Mesothelial cell of epicardium (in vitro differentiated cells): ENCODE measurements at regions not wholly inside any gene's neighbourhood (a gene's known extent, or its start where the extent isn't known, plus 50 kb on each side); places are given as distances from the start of the nearest gene placed in this dataset.

Source experiments
- DNase-seq, 2 experiments: peaks; one replicate each; pipeline ENCODE4 v3.0.0; 2021; ENCODE audit warnings: low spot score in 2 of 2; ENCODE audit not compliant: unreplicated experiment in 2 of 2
- H3K27ac Mint-ChIP-seq: 2 replicates; pipeline ENCODE4 v1.8.0; 2021; ENCODE audit warnings: mixed read lengths
- H3K27me3 Mint-ChIP-seq: 2 replicates; pipeline ENCODE4 v1.8.0; 2021; ENCODE audit warnings: low read depth, mixed read lengths
- H3K36me3 Mint-ChIP-seq: 2 replicates; pipeline ENCODE4 v1.8.0; 2021; ENCODE audit warnings: mixed read lengths
- H3K4me1 Mint-ChIP-seq: 2 replicates; pipeline ENCODE4 v1.8.0; 2021; ENCODE audit warnings: mixed read lengths
- H3K4me3 Mint-ChIP-seq: 2 replicates; pipeline ENCODE4 v1.8.0; 2021; ENCODE audit warnings: mild to moderate bottlenecking, moderate library complexity, mixed read lengths
- H3K9me3 Mint-ChIP-seq: 2 replicates; pipeline ENCODE4 v1.8.0; 2021; ENCODE audit warnings: mixed read lengths
- CTCF ChIP-seq: fragments of 200-600 bp; sonication (generic); IDR thresholded peaks from one replicate; pipeline ENCODE4 v1.5.0; 2021; ENCODE audit warnings: antibody characterized with exemption; ENCODE audit not compliant: unreplicated experiment

GRCh38 chr2:120546048-120546864 is 189.4 kb upstream of the GLI2 start:
- Mint-ChIP-seq H3K27ac (peak overlapping the region; percentile 52), H3K4me3 (peak overlapping the region; percentile 28), H3K27me3 (peaks cover 4% of the 10 kb centered on the region), H3K4me1 (peaks cover 29% of the 10 kb centered on the region), H3K36me3 (no peaks in the 10 kb centered on the region), H3K9me3 (no peaks in the 10 kb centered on the region)
- peak in 1 of 2 experiments; percentile 62 for DNase-seq
- no peak for TF ChIP-seq CTCF

DNA sequence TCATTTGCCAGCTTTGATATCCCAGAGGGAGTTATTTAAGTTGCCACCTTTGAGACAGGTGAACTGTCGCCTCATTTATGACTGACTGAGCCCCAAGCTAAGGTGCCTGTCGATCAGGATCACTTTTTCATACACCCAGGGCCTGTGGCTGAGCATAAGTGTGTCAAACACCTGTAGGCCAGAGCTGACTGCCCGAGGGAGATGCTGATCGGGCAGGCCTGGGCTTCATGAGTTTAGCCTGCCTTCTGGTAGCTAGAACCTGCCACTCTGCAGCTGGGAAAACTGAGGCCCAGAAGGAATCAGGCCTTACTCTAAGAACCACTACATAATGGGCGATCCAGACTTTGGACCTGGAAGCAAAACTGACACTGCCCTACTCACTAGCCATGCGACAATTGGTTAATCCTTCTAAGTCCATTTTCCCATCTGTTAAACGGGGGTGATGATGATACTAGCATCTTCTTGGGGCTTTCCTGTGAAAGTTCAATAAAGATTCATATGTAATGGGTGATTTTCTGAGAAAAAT is 188.7 kb upstream of the GLI2 start:
- TF ChIP-seq CTCF, result no peak
- Mint-ChIP-seq H3K36me3 (no peaks in the 10 kb centered on the region), H3K4me3 (no peak overlapping the region), H3K9me3 (no peaks in the 10 kb centered on the region), H3K4me1 (peaks cover 26% of the 10 kb centered on the region), H3K27ac (peak overlapping the region; percentile 52), H3K27me3 (peaks cover 9% of the 10 kb centered on the region)
- DNase-seq, result no peak

- DNase-seq, result no peak
- Mint-ChIP-seq H3K27me3 (peaks cover 11% of the 10 kb centered on the region), H3K9me3 (no peaks in the 10 kb centered on the region)
Observed at GRCh38 chr2:120547662-120548061, 188.0 kb upstream of the GLI2 start.

DNA sequence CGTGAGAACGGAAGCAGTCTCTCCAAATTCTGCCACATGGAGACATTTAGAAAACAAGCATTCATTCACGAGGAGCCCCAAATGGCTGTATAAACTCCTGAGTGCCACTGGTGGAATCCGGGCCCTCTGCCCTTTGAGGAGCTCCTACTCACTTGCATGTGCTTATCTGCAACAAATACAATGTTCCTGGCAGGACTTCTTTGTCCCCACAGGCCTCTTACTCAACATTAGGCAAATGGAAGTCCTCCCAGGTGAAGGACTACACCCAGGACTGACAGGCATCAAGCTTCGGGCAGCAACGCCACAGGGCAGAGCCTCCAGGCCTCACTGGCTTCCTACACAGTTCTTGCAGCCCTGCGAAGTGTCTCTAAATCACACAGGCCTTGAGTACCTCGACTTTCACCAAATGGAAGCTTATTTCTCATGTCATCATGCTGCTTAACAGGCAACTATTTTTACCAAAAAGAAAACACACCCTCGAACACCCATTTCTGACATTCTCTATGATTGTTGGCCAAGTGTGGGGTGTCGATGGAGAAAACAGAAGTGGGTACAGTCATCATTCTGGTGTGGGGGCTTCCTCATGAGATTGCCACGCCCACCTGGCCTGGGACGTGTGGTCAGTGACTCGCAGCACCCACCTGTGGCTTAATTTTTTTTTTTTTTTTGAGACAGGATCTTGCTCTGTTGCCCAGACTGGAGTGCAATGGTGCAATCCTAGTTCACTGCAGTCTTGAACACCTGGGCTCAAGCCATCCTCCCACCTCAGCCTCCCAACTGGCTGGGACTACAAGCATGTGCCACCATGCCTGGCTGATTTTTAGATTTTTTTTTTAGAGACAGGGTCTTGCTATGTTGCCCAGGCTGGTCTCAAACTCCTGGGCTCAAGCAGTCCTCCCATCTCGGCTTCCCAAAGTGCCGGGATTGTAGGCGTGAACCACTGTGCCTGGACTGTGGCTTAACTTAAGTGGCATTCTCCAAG is 186.8 kb upstream of the GLI2 start:
- no peak for TF ChIP-seq CTCF

More at GRCh38 chr2:120547662-120548061, 188.0 kb upstream of the GLI2 start:
- Mint-ChIP-seq H3K27ac (no peak overlapping the region), H3K4me1 (peaks cover 29% of the 10 kb centered on the region), H3K4me3 (no peak overlapping the region), H3K36me3 (no peaks in the 10 kb centered on the region)
- TF ChIP-seq CTCF, result no peak

DNA sequence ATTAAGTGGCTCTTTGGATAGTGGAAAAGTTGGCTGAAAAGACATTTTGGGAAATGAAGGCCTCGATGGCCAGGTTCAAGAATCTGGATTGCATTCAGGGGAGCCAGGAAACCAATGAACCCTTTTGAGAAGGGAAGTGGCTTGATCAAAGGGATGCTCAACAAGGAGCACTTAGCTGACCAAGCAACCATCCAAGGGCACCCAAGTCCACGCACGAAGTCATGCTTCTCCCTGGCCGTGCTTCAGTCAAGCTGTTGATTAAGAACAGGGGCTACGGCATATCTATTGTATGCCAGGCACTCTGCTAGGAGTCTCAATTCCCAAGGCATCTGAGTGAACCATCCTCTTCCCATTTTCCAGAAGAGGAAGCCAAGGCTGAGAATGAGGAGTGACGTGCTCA is 185.8 kb upstream of the GLI2 start:
- H3K4me1 Mint-ChIP-seq, result peaks cover 32% of the 10 kb centered on the region
- H3K36me3 Mint-ChIP-seq, result no peaks in the 10 kb centered on the region
- H3K27ac Mint-ChIP-seq, result no peak overlapping the region
- H3K4me3 Mint-ChIP-seq, result no peak overlapping the region
- peaks cover 26% of the 10 kb centered on the region for H3K27me3 Mint-ChIP-seq
- no peak for DNase-seq
- no peaks in the 10 kb centered on the region for H3K9me3 Mint-ChIP-seq
- no peak for TF ChIP-seq CTCF

More for the DNA sequence above, 186.8 kb upstream of the GLI2 start:
- Mint-ChIP-seq H3K36me3 (no peaks in the 10 kb centered on the region), H3K27me3 (peaks cover 20% of the 10 kb centered on the region), H3K9me3 (no peaks in the 10 kb centered on the region), H3K27ac (no peak overlapping the region), H3K4me1 (peaks cover 35% of the 10 kb centered on the region), H3K4me3 (no peak overlapping the region)
- DNase-seq, result no peak
